ENCODE measurements at regions not wholly inside any gene's neighbourhood (a gene's known extent, or its start where the extent isn't known, plus 50 kb on each side); places are given as distances from the start of the nearest gene placed in this dataset.

- H3K4me3 ChIP-seq (ENCODE audit: low read length) = no peak overlapping the region
- no peaks in the 10 kb centered on the region for H3K4me1 ChIP-seq (ENCODE audit: control insufficient read depth, insufficient read depth, low read length)
- WGBS (ENCODE audit: insufficient coverage) = 71% methylated on average over 10 of the region's 10 CpGs
- H3K27me3 ChIP-seq (ENCODE audit: control insufficient read depth, insufficient read depth, low read length) = no peaks in the 10 kb centered on the region
- intact Hi-C loops (cut with micrococcal nuclease) = no loop called here
- H3K9me3 ChIP-seq (ENCODE audit: control insufficient read depth, insufficient read depth, low read length) = no peaks in the 10 kb centered on the region
- no peaks in the 10 kb centered on the region for H3K36me3 Mint-ChIP-seq
- H3K9me3 Mint-ChIP-seq = no peaks in the 10 kb centered on the region
- H3K27ac ChIP-seq (ENCODE audit: low read length) = no peak overlapping the region
- H3K36me3 ChIP-seq (ENCODE audit: control insufficient read depth, insufficient read depth, low read length) = no peaks in the 10 kb centered on the region
- ATAC-seq (no peak), DNase-seq (no peak)
- H3K4me1 Mint-ChIP-seq = no peaks in the 10 kb centered on the region
- TF ChIP-seq CTCF (IDR thresholded peaks at IDR 0.05) = no peak
- H3K4me3 Mint-ChIP-seq = no peak overlapping the region
- peaks cover 0 to 10% of the 10 kb centered on the region in 2 donors for H3K27me3 Mint-ChIP-seq (ENCODE audit: low read depth in 2 of 2)
- H3K27ac Mint-ChIP-seq = no peak overlapping the region
Measured at GRCh38 chr5:173717959-173718358, 101.5 kb upstream of the BOD1 start.

GRCh38 chr5:173718469-173718868, 102.0 kb upstream of the BOD1 start:
- ATAC-seq = no peak
- Mint-ChIP-seq H3K9me3 (no peaks in the 10 kb centered on the region), H3K4me1 (no peaks in the 10 kb centered on the region), H3K27me3 (ENCODE audit: low read depth in 2 of 2) (peaks cover 0 to 10% of the 10 kb centered on the region in 2 donors), H3K27ac (no peak overlapping the region), H3K4me3 (no peak overlapping the region), H3K36me3 (no peaks in the 10 kb centered on the region)
- Histone ChIP-seq H3K27me3 (ENCODE audit: control insufficient read depth, insufficient read depth, low read length) (no peaks in the 10 kb centered on the region), H3K27ac (ENCODE audit: low read length) (no peak overlapping the region), H3K4me3 (ENCODE audit: low read length) (no peak overlapping the region), H3K9me3 (ENCODE audit: control insufficient read depth, insufficient read depth, low read length) (no peaks in the 10 kb centered on the region), H3K4me1 (ENCODE audit: control insufficient read depth, insufficient read depth, low read length) (no peaks in the 10 kb centered on the region), H3K36me3 (ENCODE audit: control insufficient read depth, insufficient read depth, low read length) (no peaks in the 10 kb centered on the region)
- intact Hi-C loops (cut with micrococcal nuclease) = no loop called here
- TF ChIP-seq CTCF (IDR thresholded peaks at IDR 0.05) = no peak
- WGBS (ENCODE audit: insufficient coverage) = 80% methylated on average over 10 of the region's 10 CpGs
- no peak for DNase-seq

- no peak overlapping the region for H3K27ac Mint-ChIP-seq
- Histone ChIP-seq H3K4me1 (ENCODE audit: control insufficient read depth, insufficient read depth, low read length) (no peaks in the 10 kb centered on the region), H3K9me3 (ENCODE audit: control insufficient read depth, insufficient read depth, low read length) (no peaks in the 10 kb centered on the region), H3K36me3 (ENCODE audit: control insufficient read depth, insufficient read depth, low read length) (no peaks in the 10 kb centered on the region), H3K4me3 (ENCODE audit: low read length) (no peak overlapping the region), H3K27me3 (ENCODE audit: control insufficient read depth, insufficient read depth, low read length) (no peaks in the 10 kb centered on the region), H3K27ac (ENCODE audit: low read length) (no peak overlapping the region)
- no peak for ATAC-seq
- H3K4me3 Mint-ChIP-seq = no peak overlapping the region
- 90% methylated on average over 10 of the region's 10 CpGs for WGBS (ENCODE audit: insufficient coverage)
- peaks cover 0 to 10% of the 10 kb centered on the region in 2 donors for H3K27me3 Mint-ChIP-seq (ENCODE audit: low read depth in 2 of 2)
- intact Hi-C loops (cut with micrococcal nuclease) = no loop called here
- TF ChIP-seq CTCF (IDR thresholded peaks at IDR 0.05) = no peak
- H3K9me3 Mint-ChIP-seq = no peaks in the 10 kb centered on the region
- no peak for DNase-seq
- H3K4me1 Mint-ChIP-seq = no peaks in the 10 kb centered on the region
- H3K36me3 Mint-ChIP-seq = no peaks in the 10 kb centered on the region
Measured at GRCh38 chr5:173719731-173720082, 103.3 kb upstream of the BOD1 start.

- Histone ChIP-seq H3K9me3 (ENCODE audit: control insufficient read depth, insufficient read depth, low read length) (no peaks in the 10 kb centered on the region), H3K4me1 (ENCODE audit: control insufficient read depth, insufficient read depth, low read length) (no peaks in the 10 kb centered on the region), H3K4me3 (ENCODE audit: low read length) (no peak overlapping the region), H3K27me3 (ENCODE audit: control insufficient read depth, insufficient read depth, low read length) (no peaks in the 10 kb centered on the region), H3K36me3 (ENCODE audit: control insufficient read depth, insufficient read depth, low read length) (no peaks in the 10 kb centered on the region), H3K27ac (ENCODE audit: low read length) (no peak overlapping the region)
- ATAC-seq (no peak), DNase-seq (no peak)
- intact Hi-C loops (cut with micrococcal nuclease) = no loop called here
- Mint-ChIP-seq H3K4me3 (no peak overlapping the region), H3K27ac (no peak overlapping the region), H3K9me3 (peaks cover 0 to 2% of the 10 kb centered on the region in 2 donors), H3K4me1 (no peaks in the 10 kb centered on the region), H3K36me3 (no peaks in the 10 kb centered on the region), H3K27me3 (ENCODE audit: low read depth in 2 of 2) (peaks cover 0 to 10% of the 10 kb centered on the region in 2 donors)
- TF ChIP-seq CTCF (IDR thresholded peaks at IDR 0.05) = no peak
- 71% methylated on average over 8 of the region's 8 CpGs for WGBS (ENCODE audit: insufficient coverage)
Measured at GRCh38 chr5:173720286-173720952, 104.0 kb upstream of the BOD1 start.
